NOMO-1 (cell line): ENCODE measurements at regions not wholly inside any gene's neighbourhood (a gene's known extent, or its start where the extent isn't known, plus 50 kb on each side); places are given as distances from the start of the nearest gene placed in this dataset.
"Not testable (repeated sequence)": the region's sequence is repeated elsewhere in the genome, so short reads cannot be mapped to it uniquely, and the experiment has no call there.

Experiments used
- DNase-seq, 2 experiments: peaks; one replicate each; lab custom pipeline; 2025; ENCODE audit not compliant: unreplicated experiment in 2 of 2; lab: John Stamatoyannopoulos, UW

DNA sequence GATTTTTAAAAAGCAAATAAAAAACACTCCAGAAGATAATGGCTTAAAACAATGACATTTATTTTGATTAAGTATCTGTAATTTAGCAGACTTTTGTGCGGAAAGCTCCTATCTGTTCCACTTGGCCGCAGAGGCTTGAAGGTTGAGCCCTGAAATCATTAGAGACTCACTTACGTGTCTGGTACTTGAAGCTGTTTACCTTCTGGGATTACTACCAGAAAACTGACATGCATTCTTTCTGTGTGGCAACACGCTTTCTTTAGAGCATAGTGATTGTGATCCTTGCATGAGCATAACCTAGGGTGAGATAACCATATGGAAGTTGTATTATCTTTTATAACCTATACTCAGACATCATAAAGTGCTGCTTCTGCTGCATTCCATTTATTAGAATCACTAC is 298.5 kb downstream of the SI start:
- DNase-seq = no peak

DNA sequence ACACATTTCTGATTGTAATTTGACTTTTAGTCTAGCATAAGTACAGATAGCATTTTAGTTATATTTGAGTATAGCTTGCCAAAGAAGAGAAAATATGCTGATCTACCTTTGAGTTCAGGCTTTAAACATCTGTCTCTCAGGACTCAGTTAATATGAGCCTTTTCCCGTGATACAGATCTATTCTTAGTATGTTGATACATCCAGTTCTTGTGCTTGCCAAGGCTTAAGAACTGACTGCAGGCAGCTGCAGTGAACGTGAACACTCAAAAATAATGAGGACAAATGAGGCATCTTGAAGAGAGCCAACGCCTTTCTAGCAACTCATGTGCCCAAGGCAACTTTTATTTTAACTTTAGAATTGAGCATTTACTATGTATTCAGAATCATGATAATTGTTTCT is 325.5 kb downstream of the SI start:
- DNase-seq = no peak

DNA sequence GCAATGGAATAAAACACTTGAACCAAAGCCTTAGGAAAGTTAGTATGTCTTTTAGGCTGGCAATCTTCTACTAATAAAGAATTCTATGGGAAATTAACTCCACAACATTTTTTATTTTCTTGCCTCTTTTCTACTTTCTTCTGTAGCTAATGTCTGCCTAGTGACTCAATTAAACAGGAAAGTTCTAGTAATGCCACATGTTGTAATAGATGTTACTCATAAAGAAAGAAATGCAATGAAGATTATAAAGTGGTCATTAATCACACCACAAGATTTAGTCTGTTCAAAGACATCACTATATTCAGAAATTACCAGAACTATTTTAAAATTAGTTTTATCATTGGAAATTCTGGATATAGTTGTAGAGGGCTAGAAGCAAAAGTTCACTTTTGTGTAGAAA is 329.7 kb downstream of the SI start:
- no peak for DNase-seq

DNA sequence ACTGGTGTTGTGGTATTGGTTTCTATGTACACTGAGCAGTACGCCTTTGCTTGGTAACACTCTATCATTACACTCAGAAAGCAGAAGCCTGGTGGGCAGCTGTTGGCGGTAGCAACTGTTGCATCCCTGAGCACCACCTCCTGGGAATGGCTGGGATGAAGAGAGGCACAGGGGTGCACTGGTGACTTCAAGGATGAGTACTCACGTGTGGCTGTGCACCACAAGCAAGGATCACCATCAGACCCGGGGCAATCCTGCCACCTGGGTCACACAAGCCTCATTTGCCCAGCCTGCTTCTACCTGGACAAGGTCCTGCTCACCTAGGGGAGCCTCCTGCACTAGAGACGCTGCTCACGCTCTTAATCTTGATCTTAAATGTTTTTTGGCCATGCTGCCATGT is 336.4 kb downstream of the SI start:
- no peak for DNase-seq

DNA sequence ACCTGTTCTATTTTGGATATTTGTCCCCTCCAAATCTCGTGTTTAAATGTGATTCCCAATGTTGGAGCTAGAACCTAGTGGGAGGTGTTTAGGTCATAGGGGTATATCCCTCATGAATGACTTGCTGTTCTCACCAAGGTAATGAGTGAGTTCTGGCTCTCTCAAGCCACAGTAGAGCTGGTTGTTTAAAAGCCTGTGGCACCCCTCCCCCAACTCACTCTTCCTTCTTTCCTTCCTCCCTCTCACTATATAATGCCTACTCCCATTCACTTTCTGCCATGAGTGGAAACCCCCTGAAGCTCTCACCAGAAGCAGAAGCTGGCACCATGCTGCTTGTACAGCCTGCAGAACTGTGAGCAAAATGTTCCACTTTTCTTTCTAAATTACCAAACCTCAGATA is 341.1 kb downstream of the SI start:
- no peak for DNase-seq

DNA sequence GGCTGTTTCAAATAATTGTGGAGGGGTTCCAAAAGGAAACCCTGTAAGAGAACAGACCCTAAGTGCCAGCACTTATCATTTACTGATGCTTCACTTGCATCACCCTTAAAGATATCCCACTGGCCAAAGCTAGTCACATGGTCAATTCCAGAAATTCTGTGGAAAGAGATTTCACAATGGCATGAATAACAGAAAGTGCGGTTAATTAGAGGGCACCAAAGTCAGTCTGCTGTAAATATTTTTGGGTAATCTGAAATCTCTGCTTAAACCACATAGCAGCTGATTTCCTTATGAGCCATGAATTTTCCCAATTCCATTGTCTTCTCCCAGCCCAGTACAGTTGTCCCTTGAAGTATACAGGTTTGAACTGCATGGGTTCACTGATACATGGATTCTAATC is 346.1 kb downstream of the SI start:
- DNase-seq = no peak

DNA sequence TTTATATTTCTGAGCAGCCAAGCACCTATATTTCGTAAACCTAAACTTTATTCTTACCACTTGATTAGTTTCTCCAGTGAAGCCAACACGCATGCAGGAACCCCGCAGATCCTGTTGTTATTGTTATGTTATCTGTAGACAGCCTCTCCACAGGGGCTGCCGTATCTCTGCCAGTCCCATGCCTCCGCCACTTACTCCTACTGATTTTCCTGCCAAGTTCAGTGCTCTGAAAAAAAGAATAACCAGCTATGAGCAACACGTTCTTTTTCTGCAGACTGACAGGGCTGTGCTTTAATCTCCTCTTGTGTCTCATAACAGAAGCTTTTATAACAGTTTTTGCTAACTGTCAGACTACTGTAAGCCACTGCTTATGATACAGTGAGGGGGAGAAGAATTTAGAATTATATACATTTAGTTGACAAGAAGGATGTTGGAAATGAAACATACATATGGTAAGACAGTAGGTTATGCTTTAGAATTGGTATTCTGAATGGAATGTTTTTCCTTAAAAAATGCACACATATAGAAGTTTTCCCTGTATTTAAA is 347.4 kb downstream of the SI start:
- DNase-seq = no peak

DNA sequence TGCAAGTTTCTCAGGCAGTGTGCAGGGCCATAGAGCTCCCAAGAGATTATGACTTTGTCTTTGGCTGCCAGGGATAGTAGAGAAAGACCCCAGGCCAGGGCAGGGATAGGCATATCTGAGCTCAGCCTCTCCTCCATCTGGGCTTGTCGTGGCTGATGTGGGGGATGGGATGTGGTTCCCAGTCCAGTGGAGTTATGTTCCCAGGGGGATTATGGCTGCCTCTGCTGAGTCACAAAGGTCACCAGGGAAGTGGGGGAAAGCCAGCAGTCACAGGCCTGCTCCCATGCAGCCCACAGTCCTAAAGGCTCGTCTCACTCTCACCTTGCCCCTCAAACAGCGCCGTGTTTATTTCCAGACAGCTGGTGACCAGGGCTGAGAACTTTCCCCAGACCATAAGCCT is 354.9 kb downstream of the SI start:
- DNase-seq = no peak

DNA sequence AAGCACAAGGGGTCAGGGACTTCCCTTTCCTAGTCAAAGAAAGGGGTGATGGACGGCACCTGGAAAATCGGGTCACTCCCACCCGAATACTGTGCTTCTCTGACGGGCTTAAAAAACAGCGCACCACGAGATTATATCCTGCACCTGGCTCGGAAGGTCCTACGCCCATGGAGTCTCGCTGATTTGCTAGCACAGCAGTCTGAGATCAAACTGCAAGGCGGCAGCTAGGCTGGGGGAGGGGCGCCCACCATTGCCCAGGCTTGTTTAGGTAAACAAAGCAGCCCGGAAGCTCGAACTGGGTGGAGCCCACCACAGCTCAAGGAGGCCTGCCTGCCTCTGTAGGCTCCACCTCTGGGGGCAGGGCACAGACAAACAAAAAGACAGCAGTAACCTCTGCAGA is 375.5 kb downstream of the SI start:
- not testable (repeated sequence) for DNase-seq

DNA sequence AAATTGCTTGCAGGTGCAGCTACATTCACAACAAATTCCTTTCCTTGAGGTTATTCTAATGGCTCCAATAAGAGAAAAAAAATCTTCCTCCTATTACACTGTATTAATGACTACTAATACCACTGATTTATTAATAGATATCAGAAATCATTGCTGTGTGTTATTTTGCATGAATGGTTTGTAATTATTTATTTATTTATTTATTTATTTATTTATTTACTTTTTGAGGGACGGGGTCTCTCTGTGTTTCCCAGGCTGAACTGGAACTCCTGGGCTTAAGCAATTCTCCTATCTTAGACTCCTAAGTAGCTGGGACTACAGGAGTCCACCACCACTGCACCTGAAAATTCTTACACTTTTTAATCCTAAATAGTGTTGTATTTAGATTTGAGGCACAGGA is 390.4 kb downstream of the SI start:
- DNase-seq = no peak

DNA sequence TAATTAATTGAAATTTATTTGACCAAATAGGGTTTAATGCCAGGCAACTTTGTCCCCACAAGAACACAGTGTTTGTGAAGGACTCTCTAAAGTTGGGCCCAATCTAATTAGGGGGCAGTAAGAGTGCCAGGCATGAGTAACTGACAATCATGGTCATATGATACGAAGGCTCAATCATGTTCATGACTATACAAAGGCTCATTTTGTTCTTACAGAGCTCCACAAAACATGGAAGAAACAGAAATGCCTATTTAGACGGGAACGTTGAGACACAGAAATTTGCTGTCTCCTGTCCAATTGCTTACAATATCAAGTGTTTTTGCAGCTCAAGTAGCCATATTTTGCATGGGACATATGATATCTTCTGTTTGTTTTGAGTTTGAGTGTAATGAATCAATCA is 391.1 kb downstream of the SI start:
- DNase-seq = no peak

DNA sequence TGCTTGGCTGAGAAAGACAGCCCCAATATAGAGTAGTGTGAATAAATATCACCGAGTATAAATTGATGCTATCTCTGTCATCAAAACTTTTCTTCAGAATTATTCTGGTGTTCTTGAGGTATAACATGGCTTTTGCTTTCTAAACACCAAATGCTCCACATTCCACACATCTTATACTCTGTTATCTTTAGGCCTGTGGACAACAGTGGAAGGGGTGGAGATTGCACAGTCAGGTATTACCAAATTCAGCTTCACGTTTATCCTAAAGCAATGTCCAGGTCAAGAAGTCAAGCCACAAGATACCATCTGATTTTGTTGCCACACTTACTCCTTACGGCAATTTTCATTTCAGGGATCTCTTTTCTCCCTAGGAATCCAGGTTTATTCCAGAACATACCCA is 394.8 kb downstream of the SI start:
- DNase-seq = no peak

DNA sequence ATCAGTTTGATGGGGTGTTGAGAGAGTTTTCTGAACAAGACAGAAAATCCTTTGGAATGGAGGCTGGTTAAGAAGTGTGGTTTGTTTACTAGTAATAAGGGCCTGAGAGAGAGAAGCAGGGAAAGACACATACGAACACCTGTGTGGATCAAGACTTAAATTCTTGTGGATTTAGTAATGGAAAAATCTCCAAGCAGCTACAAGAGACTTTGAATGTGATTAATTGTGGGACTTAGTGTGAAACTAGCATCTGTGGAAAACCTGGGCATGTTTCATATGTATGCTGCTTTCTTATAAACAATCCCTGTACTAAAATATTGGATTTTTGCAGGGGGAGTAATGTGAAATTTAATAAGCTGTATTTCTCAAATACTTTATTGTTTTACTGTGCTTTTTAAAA is 399.1 kb downstream of the SI start:
- DNase-seq = no peak

DNA sequence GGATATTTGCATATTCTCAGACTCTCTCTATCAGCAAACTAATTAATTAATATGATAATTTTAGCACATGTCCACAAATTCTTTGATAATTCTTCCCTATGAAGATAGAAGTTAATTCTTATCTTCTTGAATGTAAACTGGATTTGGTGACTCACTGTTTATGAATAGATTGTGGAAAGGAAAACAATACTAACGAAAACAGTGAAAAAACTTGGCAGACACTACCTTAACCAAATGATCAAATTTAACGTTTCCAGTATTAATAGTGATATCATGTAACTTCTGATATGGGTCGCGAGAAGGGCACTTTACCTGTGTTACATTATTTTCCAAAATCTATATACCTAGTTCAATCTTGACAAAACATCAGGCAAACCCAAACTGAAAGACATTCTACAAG is 401.0 kb downstream of the SI start:
- DNase-seq = no peak

DNA sequence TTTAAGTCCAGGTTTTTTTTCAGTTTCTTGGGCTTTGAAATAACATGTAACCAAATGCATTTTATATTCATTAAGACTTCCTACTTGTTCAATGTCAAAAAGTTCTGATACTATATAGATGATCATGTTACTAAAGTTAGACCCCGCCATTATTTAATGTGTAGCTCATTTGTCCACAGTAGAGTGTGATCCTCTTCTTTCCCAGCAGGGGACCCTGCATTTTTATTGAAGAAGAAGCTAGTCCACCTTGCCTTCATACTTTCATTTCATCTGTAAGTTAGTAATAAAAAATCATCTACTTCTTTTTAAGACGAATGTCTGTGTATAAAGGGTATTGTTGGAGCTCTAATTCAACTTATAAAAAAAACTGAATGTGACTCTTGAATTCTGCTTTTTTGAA is 404.6 kb downstream of the SI start:
- DNase-seq = no peak

DNA sequence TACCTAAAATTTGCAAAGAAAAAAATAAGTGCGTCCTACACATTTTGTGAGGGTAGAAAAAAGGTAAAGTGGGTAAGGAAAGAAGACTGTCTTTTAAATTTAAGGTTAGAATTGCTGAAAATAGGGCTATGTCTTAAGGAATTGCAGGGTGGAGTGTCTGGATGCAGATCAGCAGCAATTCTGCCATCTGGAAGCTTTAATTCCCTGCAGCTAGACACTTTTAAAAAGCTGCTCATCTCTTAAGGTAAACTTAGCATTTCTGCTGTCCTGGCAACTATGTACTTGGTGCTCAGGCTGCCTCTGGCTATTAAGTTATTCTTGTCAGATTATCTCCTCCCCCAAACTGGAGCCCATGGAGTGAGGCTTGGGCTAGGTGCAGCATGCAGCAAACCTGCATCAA is 420.2 kb downstream of the SI start:
- DNase-seq = no peak

DNA sequence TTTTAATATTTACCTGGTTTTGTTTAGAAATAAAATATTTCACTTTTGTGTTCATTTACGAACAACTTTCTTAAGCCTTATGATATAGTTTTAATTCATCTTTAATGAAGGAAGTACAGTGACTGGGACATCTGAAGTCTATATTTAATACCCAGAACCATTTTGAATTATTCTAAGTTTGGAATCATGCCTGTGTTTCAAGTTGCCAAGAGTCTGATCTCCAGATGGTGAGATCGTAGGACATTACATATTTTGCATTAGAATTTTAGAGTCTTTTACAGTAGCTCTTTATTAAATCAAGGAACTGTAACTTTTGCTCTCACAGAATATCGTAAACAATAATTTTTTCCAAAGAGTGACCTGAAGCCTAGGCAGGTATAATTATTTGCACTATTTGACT is 420.7 kb downstream of the SI start:
- DNase-seq = no peak

DNA sequence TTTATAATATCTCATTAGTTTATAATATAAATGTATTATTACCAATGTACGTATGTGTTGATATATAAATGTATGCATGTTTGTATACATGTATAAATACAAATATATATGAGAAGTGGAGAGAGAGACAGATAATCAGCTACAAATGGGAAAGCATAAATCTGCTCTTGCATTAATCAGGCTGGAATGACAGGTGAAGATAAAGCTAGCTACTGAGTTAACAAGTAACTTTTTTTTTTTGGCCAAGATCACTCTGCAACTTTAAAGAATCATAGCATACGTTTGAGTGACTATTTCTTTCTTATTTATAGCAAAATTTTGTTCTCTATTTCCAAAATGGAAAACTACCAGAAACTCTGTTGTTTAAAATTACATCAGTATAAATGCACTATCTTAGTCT is 422.8 kb downstream of the SI start:
- no peak for DNase-seq

DNA sequence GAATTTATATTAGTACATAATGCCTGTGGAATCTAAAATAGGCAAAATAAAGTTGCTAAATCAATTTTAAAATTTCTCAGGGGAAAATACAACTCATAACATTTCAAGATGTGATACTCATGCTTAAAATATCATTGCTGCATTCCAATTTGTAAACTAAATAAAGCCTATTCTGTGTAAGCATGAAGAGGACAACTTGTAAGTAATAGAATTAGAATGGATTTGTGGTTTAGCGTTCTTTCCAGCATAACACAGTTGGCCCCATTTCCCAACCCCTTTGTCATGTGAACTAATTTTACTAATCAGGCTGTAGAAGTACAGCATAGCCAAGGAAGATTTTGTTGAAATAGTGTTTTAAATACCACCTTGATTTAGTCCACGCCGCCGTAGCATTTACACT is 437.2 kb downstream of the SI start:
- no peak for DNase-seq

DNA sequence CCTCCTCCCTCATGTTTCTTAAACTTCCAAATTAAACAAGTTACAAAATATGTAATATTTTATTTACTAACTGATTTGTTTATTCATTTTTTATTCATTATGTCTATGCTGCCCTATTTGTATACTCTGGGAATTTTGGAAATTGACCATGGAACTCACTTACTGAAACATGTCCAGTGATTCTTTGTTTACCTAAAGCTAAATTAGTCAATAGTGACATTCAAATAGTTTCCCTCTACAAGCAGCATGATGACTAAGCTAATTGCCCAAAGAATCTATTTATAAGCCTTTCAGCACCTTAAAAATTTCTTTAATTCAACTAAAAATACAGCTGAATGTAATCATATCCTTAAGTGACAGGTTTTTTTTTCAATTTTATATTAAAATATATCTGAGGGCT is 437.7 kb downstream of the SI start:
- DNase-seq = no peak

DNA sequence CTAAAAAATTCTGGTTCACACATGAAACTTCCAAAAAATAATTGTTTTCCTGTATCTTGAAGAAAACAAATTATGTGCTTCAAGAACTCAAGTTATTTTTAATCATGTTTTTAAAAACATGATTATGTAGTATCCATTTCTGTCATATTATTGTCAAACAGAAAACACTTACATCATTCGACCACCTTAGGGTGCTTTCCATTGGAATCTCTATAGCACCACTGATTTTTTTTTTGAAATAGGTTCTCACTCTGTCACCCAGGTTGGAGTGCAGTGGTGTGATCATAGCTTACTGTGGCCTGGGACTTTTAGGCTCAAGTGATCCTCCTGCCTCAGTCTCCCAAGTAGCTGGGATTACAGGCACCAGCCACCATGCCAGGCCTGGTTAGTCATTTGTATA is 457.3 kb downstream of the SI start:
- DNase-seq = no peak

DNA sequence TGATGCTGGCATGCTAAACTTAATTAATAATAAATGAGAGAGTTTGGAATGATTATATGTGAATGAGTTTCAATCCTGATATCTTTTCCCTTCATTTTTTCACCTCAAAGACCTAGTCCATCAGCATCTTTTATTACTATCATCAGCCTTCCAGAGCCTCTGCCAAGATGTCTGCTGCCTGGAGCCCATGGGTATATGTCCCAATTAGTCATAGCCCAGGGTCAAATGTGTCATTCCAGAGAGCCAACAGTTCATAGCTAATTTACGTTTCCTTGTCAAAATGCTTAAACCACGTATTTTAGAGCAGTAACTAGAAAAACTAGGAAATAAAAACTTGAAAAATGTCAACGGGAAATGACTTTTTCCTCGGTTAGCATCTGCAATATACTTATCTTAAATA is 457.9 kb downstream of the SI start:
- no peak for DNase-seq

DNA sequence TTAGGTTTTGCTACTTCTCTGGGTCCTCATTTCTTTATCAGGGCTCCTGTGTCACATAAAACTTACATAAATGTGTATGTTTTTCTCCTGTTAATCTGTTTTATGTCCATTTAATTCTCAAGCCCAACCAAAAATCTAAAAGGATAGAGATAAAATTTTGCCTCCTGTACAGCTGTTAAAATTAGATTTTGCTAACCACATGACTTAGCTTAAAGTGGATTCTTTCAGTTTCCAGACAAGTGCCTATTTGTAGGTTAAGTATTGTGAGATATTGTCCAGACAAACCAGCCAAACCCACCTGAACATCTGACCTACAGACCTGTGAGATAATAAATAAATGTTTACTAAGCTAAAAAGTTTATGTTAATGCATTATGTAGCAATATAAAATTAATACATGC is 465.5 kb downstream of the SI start:
- no peak for DNase-seq
